ENCODE measurements at regions not wholly inside any gene's neighbourhood (a gene's known extent, or its start where the extent isn't known, plus 50 kb on each side); places are given as distances from the start of the nearest gene placed in this dataset.

GRCh38 chr18:8979258-8979988, 123.1 kb upstream of the NDUFV2 start:
- TF ChIP-seq CTCF (IDR thresholded peaks at IDR 0.05) (no peak), POLR2AphosphoS5 (IDR thresholded peaks at IDR 0.05) (no peak), POLR2A (IDR thresholded peaks at IDR 0.05) (no peak)

Data from prostate gland (tissue), 2 donors.